ENCODE measurements at regions not wholly inside any gene's neighbourhood (a gene's known extent, or its start where the extent isn't known, plus 50 kb on each side); places are given as distances from the start of the nearest gene placed in this dataset.

- no peak for ATAC-seq
Observed at GRCh38 chr6:48176645-48177308, 65.8 kb upstream of the PTCHD4 start.

DNA sequence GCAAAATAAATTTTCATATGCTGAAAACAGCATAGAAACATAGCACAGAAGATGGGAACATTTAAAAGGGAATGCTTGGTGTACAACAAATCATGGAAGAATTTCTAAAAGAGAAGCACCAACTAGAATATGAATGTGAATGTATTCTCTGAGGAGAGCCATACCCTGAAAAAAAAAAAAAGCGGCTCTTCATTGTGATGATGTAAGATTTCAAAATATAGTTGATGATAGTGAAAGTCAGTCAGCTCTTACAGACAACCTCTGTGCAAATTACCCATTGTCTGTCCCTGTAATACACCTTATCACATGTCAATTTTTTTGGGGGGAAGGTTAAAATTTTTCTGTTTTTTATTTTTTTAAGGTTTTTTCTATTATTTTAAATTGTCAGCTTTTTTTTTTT lies 58.6 kb upstream of the PTCHD4 start:
- no peak for DNase-seq
- Histone ChIP-seq H3K4me3 (no peak overlapping the region), H3K36me3 (no peaks in the 10 kb centered on the region), H3K4me1 (no peaks in the 10 kb centered on the region), H3K27ac (no peak overlapping the region), H3K9me3 (no peaks in the 10 kb centered on the region), H3K27me3 (no peaks in the 10 kb centered on the region)
- ATAC-seq: no peak
- intact Hi-C loops (cut with DNase I): no loop called here
- no peak for TF ChIP-seq CTCF (IDR thresholded peaks at IDR 0.05)

More at GRCh38 chr6:48176645-48177308, 65.8 kb upstream of the PTCHD4 start:
- Histone ChIP-seq H3K4me3 (no peak overlapping the region), H3K27ac (no peak overlapping the region), H3K4me1 (no peaks in the 10 kb centered on the region), H3K36me3 (no peaks in the 10 kb centered on the region), H3K27me3 (no peaks in the 10 kb centered on the region), H3K9me3 (no peaks in the 10 kb centered on the region)
- no peak for TF ChIP-seq CTCF (IDR thresholded peaks at IDR 0.05)
- intact Hi-C loops (cut with DNase I): no loop called here
- DNase-seq: no peak
